ENCODE measurements at regions not wholly inside any gene's neighbourhood (a gene's known extent, or its start where the extent isn't known, plus 50 kb on each side); places are given as distances from the start of the nearest gene placed in this dataset.

- no peak overlapping the region for H3K4me3 Mint-ChIP-seq
- no peak for DNase-seq
- Histone ChIP-seq H3K4me3 (replicated peaks in 1 of 3; ENCODE audit: low read depth in 2 of 3, low read length in 3 of 3) (no peak overlapping the region), H3K79me2 (ENCODE audit: insufficient read depth, low read length) (no peaks in the 10 kb centered on the region), H3K27ac (ENCODE audit: low read depth in 1 of 2, low read length in 2 of 2) (no peak overlapping the region), H3K27me3 (ENCODE audit: control insufficient read depth in 2 of 2, insufficient read depth in 2 of 2, low read length in 2 of 2) (peaks cover 0 to 4% of the 10 kb centered on the region in 2 donors), H3K9ac (ENCODE audit: insufficient read depth, low read length, poor library complexity, severe bottlenecking) (no peak overlapping the region), H3K4me2 (replicated peaks; ENCODE audit: extremely low read depth, low read length, poor library complexity, severe bottlenecking) (no peak overlapping the region), H3K4me1 (ENCODE audit: control insufficient read depth in 1 of 2, insufficient read depth in 2 of 2, low read length in 2 of 2) (no peaks in the 10 kb centered on the region), H3K9me3 (replicated peaks in 1 of 2; ENCODE audit: control insufficient read depth in 1 of 2, insufficient read depth in 1 of 2, low read length in 2 of 2) (peaks cover 0 to 4% of the 10 kb centered on the region in 2 donors), H4K20me1 (ENCODE audit: insufficient read depth, low read length) (no peaks in the 10 kb centered on the region), H3K36me3 (replicated peaks in 1 of 2; ENCODE audit: control insufficient read depth in 1 of 2, insufficient read depth in 2 of 2, low read length in 2 of 2) (no peaks in the 10 kb centered on the region), H2AFZ (ENCODE audit: insufficient read depth, low read depth, low read length, poor library complexity, severe bottlenecking) (no peak overlapping the region)
- intact Hi-C loops (cut with micrococcal nuclease): no loop called here
- no peak overlapping the region for H3K27ac Mint-ChIP-seq
- peaks cover 0 to 15% (median 5%) of the 10 kb centered on the region in 7 donors for H3K9me3 Mint-ChIP-seq
- TF ChIP-seq CTCF (IDR thresholded peaks at IDR 0.05): no peak
- no peaks in the 10 kb centered on the region for H3K36me3 Mint-ChIP-seq
- WGBS (ENCODE audit: insufficient coverage): 92% methylated on average over 2 of the region's 3 CpGs
- no peaks in the 10 kb centered on the region for H3K4me1 Mint-ChIP-seq
- peaks cover 7 to 12% (median 9%) of the 10 kb centered on the region in 3 donors for H3K27me3 Mint-ChIP-seq (ENCODE audit: low read depth in 3 of 3)
Observed at GRCh38 chr21:35764077-35764476, 296.2 kb downstream of the SETD4 start.

- H3K27ac Mint-ChIP-seq: no peak overlapping the region
- Histone ChIP-seq H3K4me3 (replicated peaks in 1 of 3; ENCODE audit: low read depth in 2 of 3, low read length in 3 of 3) (no peak overlapping the region), H3K36me3 (replicated peaks in 1 of 2; ENCODE audit: control insufficient read depth in 1 of 2, insufficient read depth in 2 of 2, low read length in 2 of 2) (no peaks in the 10 kb centered on the region), H2AFZ (ENCODE audit: insufficient read depth, low read depth, low read length, poor library complexity, severe bottlenecking) (no peak overlapping the region), H3K9me3 (replicated peaks in 1 of 2; ENCODE audit: control insufficient read depth in 1 of 2, insufficient read depth in 1 of 2, low read length in 2 of 2) (no peaks in the 10 kb centered on the region), H3K4me2 (replicated peaks; ENCODE audit: extremely low read depth, low read length, poor library complexity, severe bottlenecking) (no peak overlapping the region), H3K27ac (ENCODE audit: low read depth in 1 of 2, low read length in 2 of 2) (no peak overlapping the region), H3K9ac (ENCODE audit: insufficient read depth, low read length, poor library complexity, severe bottlenecking) (no peak overlapping the region), H3K27me3 (ENCODE audit: control insufficient read depth in 2 of 2, insufficient read depth in 2 of 2, low read length in 2 of 2) (no peaks in the 10 kb centered on the region), H4K20me1 (ENCODE audit: insufficient read depth, low read length) (no peaks in the 10 kb centered on the region), H3K4me1 (ENCODE audit: control insufficient read depth in 1 of 2, insufficient read depth in 2 of 2, low read length in 2 of 2) (no peaks in the 10 kb centered on the region), H3K79me2 (ENCODE audit: insufficient read depth, low read length) (no peaks in the 10 kb centered on the region)
- no peak for TF ChIP-seq CTCF (IDR thresholded peaks at IDR 0.05)
- no peak for DNase-seq
- no peaks in the 10 kb centered on the region for H3K4me1 Mint-ChIP-seq
- no peak overlapping the region for H3K4me3 Mint-ChIP-seq
- H3K9me3 Mint-ChIP-seq: peaks cover 3 to 7% (median 4%) of the 10 kb centered on the region in 7 donors
- intact Hi-C loops (cut with micrococcal nuclease): no loop called here
- WGBS (ENCODE audit: insufficient coverage): 75% methylated on average over 2 of the region's 2 CpGs
- no peaks in the 10 kb centered on the region for H3K36me3 Mint-ChIP-seq
- H3K27me3 Mint-ChIP-seq (ENCODE audit: low read depth in 3 of 3): peaks cover 0 to 11% (median 0%) of the 10 kb centered on the region in 3 donors
Observed at GRCh38 chr21:35754583-35754982, 305.7 kb downstream of the SETD4 start.

Data from CD14-positive monocyte (primary cell).